ENCODE measurements at regions not wholly inside any gene's neighbourhood (a gene's known extent, or its start where the extent isn't known, plus 50 kb on each side); places are given as distances from the start of the nearest gene placed in this dataset.

DNA sequence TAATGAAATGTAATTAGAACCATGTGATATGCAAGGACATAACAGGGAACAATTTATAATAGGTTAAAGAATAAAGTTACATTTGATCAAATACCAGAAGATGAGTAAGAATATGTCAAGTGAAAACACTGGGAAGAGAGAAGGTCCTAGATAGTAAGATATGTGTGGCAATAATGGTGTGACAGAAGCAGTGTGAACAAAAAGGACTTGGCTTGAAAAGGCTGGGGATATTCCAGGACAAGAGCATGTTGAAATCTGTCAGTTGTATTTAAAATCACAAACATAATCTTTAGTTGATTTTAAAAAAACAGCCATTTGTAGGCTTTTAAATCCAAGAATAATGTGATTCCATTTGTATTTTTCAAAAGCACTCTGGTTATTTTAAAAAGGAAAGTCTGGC is 1399.9 kb upstream of the SLC39A10 start:
- Mint-ChIP-seq H3K27me3 (ENCODE audit: low read depth, unreplicated experiment) (no peaks in the 10 kb centered on the region), H3K27ac (ENCODE audit: unreplicated experiment) (no peak overlapping the region), H3K36me3 (ENCODE audit: low read depth, unreplicated experiment) (no peaks in the 10 kb centered on the region), H3K4me3 (ENCODE audit: unreplicated experiment) (no peak overlapping the region), H3K9me3 (ENCODE audit: unreplicated experiment) (no peaks in the 10 kb centered on the region), H3K4me1 (ENCODE audit: low read depth, unreplicated experiment) (peaks cover 2% of the 10 kb centered on the region)
- TF ChIP-seq, protein P1, sequence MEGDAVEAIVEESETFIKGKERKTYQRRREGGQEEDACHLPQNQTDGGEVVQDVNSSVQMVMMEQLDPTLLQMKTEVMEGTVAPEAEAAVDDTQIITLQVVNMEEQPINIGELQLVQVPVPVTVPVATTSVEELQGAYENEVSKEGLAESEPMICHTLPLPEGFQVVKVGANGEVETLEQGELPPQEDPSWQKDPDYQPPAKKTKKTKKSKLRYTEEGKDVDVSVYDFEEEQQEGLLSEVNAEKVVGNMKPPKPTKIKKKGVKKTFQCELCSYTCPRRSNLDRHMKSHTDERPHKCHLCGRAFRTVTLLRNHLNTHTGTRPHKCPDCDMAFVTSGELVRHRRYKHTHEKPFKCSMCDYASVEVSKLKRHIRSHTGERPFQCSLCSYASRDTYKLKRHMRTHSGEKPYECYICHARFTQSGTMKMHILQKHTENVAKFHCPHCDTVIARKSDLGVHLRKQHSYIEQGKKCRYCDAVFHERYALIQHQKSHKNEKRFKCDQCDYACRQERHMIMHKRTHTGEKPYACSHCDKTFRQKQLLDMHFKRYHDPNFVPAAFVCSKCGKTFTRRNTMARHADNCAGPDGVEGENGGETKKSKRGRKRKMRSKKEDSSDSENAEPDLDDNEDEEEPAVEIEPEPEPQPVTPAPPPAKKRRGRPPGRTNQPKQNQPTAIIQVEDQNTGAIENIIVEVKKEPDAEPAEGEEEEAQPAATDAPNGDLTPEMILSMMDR (IDR thresholded peaks at IDR 0.05; ENCODE audit: insufficient read depth, low read depth, low read length): no peak
- TF ChIP-seq EZH2 (IDR thresholded peaks at IDR 0.05; ENCODE audit: insufficient read depth, low read length): no peak
- Histone ChIP-seq H3K4me2 (ENCODE audit: low read length) (no peak overlapping the region), H3K4me3 (ENCODE audit: insufficient read depth, low read depth, low read length) (no peak overlapping the region), H3K4me1 (ENCODE audit: insufficient read depth, low read length) (no peaks in the 10 kb centered on the region), H3K27me3 (ENCODE audit: insufficient read depth, low read length) (no peaks in the 10 kb centered on the region), H3K36me3 (ENCODE audit: insufficient read depth, low read length) (no peaks in the 10 kb centered on the region), H3K9ac (ENCODE audit: low read length) (no peak overlapping the region), H3K27ac (ENCODE audit: low read depth, low read length) (no peak overlapping the region), H3K79me2 (ENCODE audit: insufficient read depth, low read length) (no peaks in the 10 kb centered on the region), H2AFZ (ENCODE audit: low read depth, low read length) (no peak overlapping the region), H4K20me1 (ENCODE audit: insufficient read depth, low read length) (no peaks in the 10 kb centered on the region), H3K9me3 (ENCODE audit: insufficient read depth, low read depth, low read length) (peaks cover 3% of the 10 kb centered on the region)
- DNase-seq (ENCODE audit: low read depth) (no peak), FAIRE-seq (no peak)

DNA sequence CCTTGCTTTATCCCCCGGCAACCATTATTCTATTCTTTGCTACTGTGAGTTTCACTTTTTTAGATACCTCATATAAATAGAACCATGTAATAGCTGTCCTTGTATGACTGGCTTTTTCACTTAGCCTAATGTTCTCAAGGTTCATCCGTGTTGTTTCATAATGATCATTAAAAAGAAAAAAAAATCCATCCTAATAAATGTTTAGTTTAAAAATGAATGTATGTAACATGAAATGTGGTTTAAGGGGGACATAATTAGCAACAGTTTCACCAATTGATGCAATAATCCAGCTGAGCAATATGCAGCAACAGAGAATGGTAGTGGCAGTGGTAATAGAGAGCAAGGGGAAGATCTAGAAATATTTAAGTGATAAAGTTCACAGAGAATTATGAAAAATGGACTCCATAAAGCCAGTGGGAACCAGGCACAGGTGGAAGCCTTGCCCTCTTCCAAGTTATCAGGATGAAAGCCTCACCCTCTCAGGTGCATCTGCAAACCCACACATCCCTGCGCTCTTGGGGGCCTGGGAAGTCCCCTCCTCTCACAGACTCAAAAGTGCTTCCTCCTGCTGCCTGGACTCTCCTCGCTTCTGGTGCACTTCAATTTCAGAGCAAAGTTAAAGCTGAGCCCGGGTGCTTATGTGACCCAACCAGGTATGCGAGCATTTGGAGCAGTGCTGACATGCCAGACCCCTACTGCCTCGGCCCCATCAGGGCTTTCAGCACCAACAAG is 1403.3 kb upstream of the SLC39A10 start:
- Mint-ChIP-seq H3K9me3 (ENCODE audit: unreplicated experiment) (no peaks in the 10 kb centered on the region), H3K4me1 (ENCODE audit: low read depth, unreplicated experiment) (peaks cover 2% of the 10 kb centered on the region), H3K27me3 (ENCODE audit: low read depth, unreplicated experiment) (no peaks in the 10 kb centered on the region), H3K36me3 (ENCODE audit: low read depth, unreplicated experiment) (no peaks in the 10 kb centered on the region), H3K4me3 (ENCODE audit: unreplicated experiment) (no peak overlapping the region), H3K27ac (ENCODE audit: unreplicated experiment) (no peak overlapping the region)
- Histone ChIP-seq H2AFZ (ENCODE audit: low read depth, low read length) (no peak overlapping the region), H3K27me3 (ENCODE audit: insufficient read depth, low read length) (no peaks in the 10 kb centered on the region), H3K4me3 (ENCODE audit: insufficient read depth, low read depth, low read length) (no peak overlapping the region), H3K4me2 (ENCODE audit: low read length) (no peak overlapping the region), H3K4me1 (ENCODE audit: insufficient read depth, low read length) (no peaks in the 10 kb centered on the region), H3K36me3 (ENCODE audit: insufficient read depth, low read length) (no peaks in the 10 kb centered on the region), H3K27ac (ENCODE audit: low read depth, low read length) (no peak overlapping the region), H4K20me1 (ENCODE audit: insufficient read depth, low read length) (no peaks in the 10 kb centered on the region), H3K9me3 (ENCODE audit: insufficient read depth, low read depth, low read length) (peaks cover 3% of the 10 kb centered on the region), H3K9ac (ENCODE audit: low read length) (no peak overlapping the region), H3K79me2 (ENCODE audit: insufficient read depth, low read length) (no peaks in the 10 kb centered on the region)
- FAIRE-seq: no peak
- TF ChIP-seq, protein P1 (IDR thresholded peaks at IDR 0.05; ENCODE audit: insufficient read depth, low read depth, low read length): no peak
- TF ChIP-seq EZH2 (IDR thresholded peaks at IDR 0.05; ENCODE audit: insufficient read depth, low read length): no peak
- DNase-seq (ENCODE audit: low read depth): no peak

DNA sequence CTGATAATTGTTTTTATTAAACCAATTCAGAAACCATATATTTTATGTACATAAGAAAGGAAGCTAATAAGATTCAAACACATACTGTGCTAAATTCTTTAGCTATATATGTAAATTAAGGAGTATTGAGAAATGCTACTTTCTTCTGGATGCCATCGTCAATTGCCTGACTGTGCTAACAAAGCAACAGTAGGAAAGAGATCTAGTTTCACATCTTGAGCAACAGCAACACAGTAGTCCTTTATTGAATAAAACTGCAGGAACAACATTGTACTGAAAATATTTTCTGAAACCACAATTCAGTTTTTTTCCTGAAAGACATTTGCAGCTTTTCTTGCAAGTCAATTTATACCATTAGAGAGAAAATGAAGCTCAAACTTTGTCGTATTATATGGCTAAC is 1404.9 kb upstream of the SLC39A10 start:
- H3K79me2 ChIP-seq (ENCODE audit: insufficient read depth, low read length): no peaks in the 10 kb centered on the region
- no peak overlapping the region for H3K4me3 Mint-ChIP-seq (ENCODE audit: unreplicated experiment)
- no peak overlapping the region for H3K9ac ChIP-seq (ENCODE audit: low read length)
- no peak overlapping the region for H3K27ac Mint-ChIP-seq (ENCODE audit: unreplicated experiment)
- no peaks in the 10 kb centered on the region for H3K27me3 ChIP-seq (ENCODE audit: insufficient read depth, low read length)
- H3K4me2 ChIP-seq (ENCODE audit: low read length): no peak overlapping the region
- H3K9me3 Mint-ChIP-seq (ENCODE audit: unreplicated experiment): no peaks in the 10 kb centered on the region
- H3K27ac ChIP-seq (ENCODE audit: low read depth, low read length): no peak overlapping the region
- H3K4me1 ChIP-seq (ENCODE audit: insufficient read depth, low read length): no peaks in the 10 kb centered on the region
- peaks cover 3% of the 10 kb centered on the region for H3K9me3 ChIP-seq (ENCODE audit: insufficient read depth, low read depth, low read length)
- no peak overlapping the region for H2AFZ ChIP-seq (ENCODE audit: low read depth, low read length)
- TF ChIP-seq, protein P1 (IDR thresholded peaks at IDR 0.05; ENCODE audit: insufficient read depth, low read depth, low read length): no peak
- no peak for TF ChIP-seq EZH2 (IDR thresholded peaks at IDR 0.05; ENCODE audit: insufficient read depth, low read length)
- H4K20me1 ChIP-seq (ENCODE audit: insufficient read depth, low read length): no peaks in the 10 kb centered on the region
- no peak for DNase-seq (ENCODE audit: low read depth)
- H3K36me3 Mint-ChIP-seq (ENCODE audit: low read depth, unreplicated experiment): no peaks in the 10 kb centered on the region
- no peak overlapping the region for H3K4me3 ChIP-seq (ENCODE audit: insufficient read depth, low read depth, low read length)
- no peaks in the 10 kb centered on the region for H3K36me3 ChIP-seq (ENCODE audit: insufficient read depth, low read length)
- no peak for FAIRE-seq
- H3K4me1 Mint-ChIP-seq (ENCODE audit: low read depth, unreplicated experiment): peaks cover 2% of the 10 kb centered on the region
- no peaks in the 10 kb centered on the region for H3K27me3 Mint-ChIP-seq (ENCODE audit: low read depth, unreplicated experiment)
